C4-2B (cell line): ENCODE measurements at regions not wholly inside any gene's neighbourhood (a gene's known extent, or its start where the extent isn't known, plus 50 kb on each side); places are given as distances from the start of the nearest gene placed in this dataset.

Experiments used
- ZFX ChIP-seq: fragments of 450-650 bp; IDR thresholded peaks from 2 replicates; pipeline ENCODE4 v1.6.1; 2017
- TF ChIP-seq, protein P1 (sequence below): fragments of 450-650 bp; conservative IDR thresholded peaks from 2 replicates; pipeline ENCODE4 v1.5.1; 2017; ENCODE audit warnings: mild to moderate bottlenecking

- TF ChIP-seq, protein P1, sequence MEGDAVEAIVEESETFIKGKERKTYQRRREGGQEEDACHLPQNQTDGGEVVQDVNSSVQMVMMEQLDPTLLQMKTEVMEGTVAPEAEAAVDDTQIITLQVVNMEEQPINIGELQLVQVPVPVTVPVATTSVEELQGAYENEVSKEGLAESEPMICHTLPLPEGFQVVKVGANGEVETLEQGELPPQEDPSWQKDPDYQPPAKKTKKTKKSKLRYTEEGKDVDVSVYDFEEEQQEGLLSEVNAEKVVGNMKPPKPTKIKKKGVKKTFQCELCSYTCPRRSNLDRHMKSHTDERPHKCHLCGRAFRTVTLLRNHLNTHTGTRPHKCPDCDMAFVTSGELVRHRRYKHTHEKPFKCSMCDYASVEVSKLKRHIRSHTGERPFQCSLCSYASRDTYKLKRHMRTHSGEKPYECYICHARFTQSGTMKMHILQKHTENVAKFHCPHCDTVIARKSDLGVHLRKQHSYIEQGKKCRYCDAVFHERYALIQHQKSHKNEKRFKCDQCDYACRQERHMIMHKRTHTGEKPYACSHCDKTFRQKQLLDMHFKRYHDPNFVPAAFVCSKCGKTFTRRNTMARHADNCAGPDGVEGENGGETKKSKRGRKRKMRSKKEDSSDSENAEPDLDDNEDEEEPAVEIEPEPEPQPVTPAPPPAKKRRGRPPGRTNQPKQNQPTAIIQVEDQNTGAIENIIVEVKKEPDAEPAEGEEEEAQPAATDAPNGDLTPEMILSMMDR: no peak
- no peak for TF ChIP-seq ZFX
Measured at GRCh38 chr15:25544076-25544475, 105.3 kb upstream of the UBE3A start.
